ENCODE measurements at regions not wholly inside any gene's neighbourhood (a gene's known extent, or its start where the extent isn't known, plus 50 kb on each side); places are given as distances from the start of the nearest gene placed in this dataset.

DNA sequence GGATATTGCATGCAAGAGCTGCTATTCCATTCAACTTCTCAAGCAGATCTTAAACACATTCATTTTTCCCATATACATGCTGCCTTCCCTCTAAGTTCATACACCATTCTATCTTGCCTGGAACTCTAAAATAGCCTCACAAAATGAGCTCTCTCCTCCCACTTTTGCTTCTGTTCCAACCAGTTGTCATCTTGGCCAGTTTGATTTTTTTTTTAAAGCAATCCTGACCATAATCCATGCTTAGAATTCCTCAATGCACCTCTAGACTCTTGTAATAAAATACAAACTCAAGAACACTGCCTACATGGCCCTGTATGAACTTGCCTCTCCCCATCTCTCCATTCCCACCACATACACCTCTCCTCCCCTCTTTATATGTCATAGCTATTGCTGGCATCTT lies 68.6 kb upstream of the NPHP3 start:
- no peak overlapping the region for H3K4me2 ChIP-seq (ENCODE audit: extremely low read depth, insufficient read depth, low read length)
- DNase-seq (ENCODE audit: low read depth in 2 of 2) = no peak
- no peaks in the 10 kb centered on the region for H4K20me1 ChIP-seq (ENCODE audit: control insufficient read depth, extremely low read depth, insufficient read depth, low read length)
- H3K79me2 ChIP-seq (ENCODE audit: control insufficient read depth, insufficient read depth, low read length) = no peaks in the 10 kb centered on the region
- no peaks in the 10 kb centered on the region for H3K27me3 ChIP-seq (ENCODE audit: control insufficient read depth, insufficient read depth, low read length)
- H3K9me3 ChIP-seq (ENCODE audit: control insufficient read depth, insufficient read depth, low read depth, low read length) = no peaks in the 10 kb centered on the region
- no peaks in the 10 kb centered on the region for H3K4me1 ChIP-seq (ENCODE audit: control insufficient read depth, extremely low read depth, insufficient read depth, low read length)
- H3K27ac ChIP-seq (ENCODE audit: insufficient read depth, low read length) = no peak overlapping the region
- H3K4me3 ChIP-seq (replicated peaks in 1 of 4; ENCODE audit: control extremely low read depth in 1 of 4, insufficient read depth in 1 of 4, low read depth in 3 of 4, low read length in 4 of 4) = no peak overlapping the region
- no peak overlapping the region for H3K9ac ChIP-seq (ENCODE audit: insufficient read depth, low read length)
- TF ChIP-seq EZH2 (IDR thresholded peaks at IDR 0.05; ENCODE audit: low read length, missing control alignments) (no peak), CTCF (conservative IDR thresholded peaks at IDR 0.05 in 1 of 2, IDR thresholded peaks at IDR 0.05 in 1 of 2; ENCODE audit: low read depth in 1 of 2, low read length in 2 of 2) (no peak)
- H3K36me3 ChIP-seq (ENCODE audit: control insufficient read depth, insufficient read depth, low read length) = no peaks in the 10 kb centered on the region
- no peak overlapping the region for H2AFZ ChIP-seq (ENCODE audit: low read length)

- H3K27ac ChIP-seq (ENCODE audit: insufficient read depth, low read length) = no peak overlapping the region
- DNase-seq (ENCODE audit: low read depth in 2 of 2) = no peak
- H3K4me2 ChIP-seq (ENCODE audit: extremely low read depth, insufficient read depth, low read length) = no peak overlapping the region
- H3K36me3 ChIP-seq (ENCODE audit: control insufficient read depth, insufficient read depth, low read length) = no peaks in the 10 kb centered on the region
- no peaks in the 10 kb centered on the region for H3K79me2 ChIP-seq (ENCODE audit: control insufficient read depth, insufficient read depth, low read length)
- no peaks in the 10 kb centered on the region for H4K20me1 ChIP-seq (ENCODE audit: control insufficient read depth, extremely low read depth, insufficient read depth, low read length)
- no peak overlapping the region for H3K9ac ChIP-seq (ENCODE audit: insufficient read depth, low read length)
- H3K4me3 ChIP-seq (replicated peaks in 1 of 4; ENCODE audit: control extremely low read depth in 1 of 4, insufficient read depth in 1 of 4, low read depth in 3 of 4, low read length in 4 of 4) = no peak overlapping the region
- H3K9me3 ChIP-seq (ENCODE audit: control insufficient read depth, insufficient read depth, low read depth, low read length) = no peaks in the 10 kb centered on the region
- TF ChIP-seq CTCF (conservative IDR thresholded peaks at IDR 0.05 in 1 of 2, IDR thresholded peaks at IDR 0.05 in 1 of 2; ENCODE audit: low read depth in 1 of 2, low read length in 2 of 2) (no peak), EZH2 (IDR thresholded peaks at IDR 0.05; ENCODE audit: low read length, missing control alignments) (no peak)
- no peaks in the 10 kb centered on the region for H3K27me3 ChIP-seq (ENCODE audit: control insufficient read depth, insufficient read depth, low read length)
- no peaks in the 10 kb centered on the region for H3K4me1 ChIP-seq (ENCODE audit: control insufficient read depth, extremely low read depth, insufficient read depth, low read length)
- no peak overlapping the region for H2AFZ ChIP-seq (ENCODE audit: low read length)
Measured at GRCh38 chr3:132789959-132790358, 67.8 kb upstream of the NPHP3 start.

- TF ChIP-seq EZH2 (IDR thresholded peaks at IDR 0.05; ENCODE audit: low read length, missing control alignments) = no peak
- TF ChIP-seq CTCF (conservative IDR thresholded peaks at IDR 0.05 in 1 of 2, IDR thresholded peaks at IDR 0.05 in 1 of 2; ENCODE audit: low read depth in 1 of 2, low read length in 2 of 2) = no peak
- peak; percentile 76 to 97 for DNase-seq (ENCODE audit: low read depth in 2 of 2)
- Histone ChIP-seq H3K4me1 (ENCODE audit: control insufficient read depth, extremely low read depth, insufficient read depth, low read length) (no peaks in the 10 kb centered on the region), H3K9me3 (ENCODE audit: control insufficient read depth, insufficient read depth, low read depth, low read length) (no peaks in the 10 kb centered on the region), H3K36me3 (ENCODE audit: control insufficient read depth, insufficient read depth, low read length) (no peaks in the 10 kb centered on the region), H3K4me3 (replicated peaks in 1 of 4; ENCODE audit: control extremely low read depth in 1 of 4, insufficient read depth in 1 of 4, low read depth in 3 of 4, low read length in 4 of 4) (no peak overlapping the region), H3K79me2 (ENCODE audit: control insufficient read depth, insufficient read depth, low read length) (no peaks in the 10 kb centered on the region), H3K9ac (ENCODE audit: insufficient read depth, low read length) (no peak overlapping the region), H4K20me1 (ENCODE audit: control insufficient read depth, extremely low read depth, insufficient read depth, low read length) (no peaks in the 10 kb centered on the region), H3K27ac (ENCODE audit: insufficient read depth, low read length) (no peak overlapping the region), H2AFZ (ENCODE audit: low read length) (no peak overlapping the region), H3K4me2 (ENCODE audit: extremely low read depth, insufficient read depth, low read length) (no peak overlapping the region), H3K27me3 (ENCODE audit: control insufficient read depth, insufficient read depth, low read length) (no peaks in the 10 kb centered on the region)
Measured at GRCh38 chr3:132788301-132788671, 66.1 kb upstream of the NPHP3 start.

Measured in fibroblast of lung (primary cell).